ENCODE measurements at regions not wholly inside any gene's neighbourhood (a gene's known extent, or its start where the extent isn't known, plus 50 kb on each side); places are given as distances from the start of the nearest gene placed in this dataset.

- no peaks in the 10 kb centered on the region for H3K9me3 ChIP-seq (ENCODE audit: control insufficient read depth in 2 of 2, insufficient read depth in 1 of 2, low read depth in 1 of 2, low read length in 1 of 2)
- H3K4me1 ChIP-seq (ENCODE audit: control insufficient read depth in 3 of 3, insufficient read depth in 2 of 3, low read depth in 1 of 3, low read length in 2 of 3), result no peaks in the 10 kb centered on the region
- peaks cover 0 to 2% (median 0%) of the 10 kb centered on the region in 3 donors for H3K27me3 ChIP-seq (ENCODE audit: control insufficient read depth in 3 of 3, insufficient read depth in 3 of 3, low read length in 3 of 3)
- DNase-seq (no peak), FAIRE-seq (no peak)
- H3K27ac ChIP-seq (ENCODE audit: low read depth in 1 of 3, low read length in 2 of 3), result no peak overlapping the region
- H3K4me3 ChIP-seq (ENCODE audit: low read depth in 1 of 3, low read length in 3 of 3), result no peak overlapping the region
- H3K36me3 ChIP-seq (ENCODE audit: control insufficient read depth in 3 of 3, insufficient read depth in 2 of 3, low read depth in 1 of 3, low read length in 3 of 3), result no peaks in the 10 kb centered on the region
These were observed 160.3 kb upstream of the NRP1 start for GRCh38 chr10:33494694-33495265.

- peaks cover 0 to 2% (median 0%) of the 10 kb centered on the region in 3 donors for H3K27me3 ChIP-seq (ENCODE audit: control insufficient read depth in 3 of 3, insufficient read depth in 3 of 3, low read length in 3 of 3)
- no peak overlapping the region for H3K27ac ChIP-seq (ENCODE audit: low read depth in 1 of 3, low read length in 2 of 3)
- no peaks in the 10 kb centered on the region for H3K36me3 ChIP-seq (ENCODE audit: control insufficient read depth in 3 of 3, insufficient read depth in 2 of 3, low read depth in 1 of 3, low read length in 3 of 3)
- 56 to 75% (median 59%) methylated on average over 2 of the region's 2 CpGs for WGBS, 3 donors
- FAIRE-seq (no peak), DNase-seq (no peak)
- H3K4me1 ChIP-seq (ENCODE audit: control insufficient read depth in 3 of 3, insufficient read depth in 2 of 3, low read depth in 1 of 3, low read length in 2 of 3), result no peaks in the 10 kb centered on the region
- H3K4me3 ChIP-seq (ENCODE audit: low read depth in 1 of 3, low read length in 3 of 3), result no peak overlapping the region
- H3K9me3 ChIP-seq (ENCODE audit: control insufficient read depth in 2 of 2, insufficient read depth in 1 of 2, low read depth in 1 of 2, low read length in 1 of 2), result no peaks in the 10 kb centered on the region
These were observed 159.5 kb upstream of the NRP1 start for GRCh38 chr10:33493978-33494377.

GRCh38 chr10:33493497-33493896 is 159.0 kb upstream of the NRP1 start:
- Histone ChIP-seq H3K4me1 (ENCODE audit: control insufficient read depth in 3 of 3, insufficient read depth in 2 of 3, low read depth in 1 of 3, low read length in 2 of 3) (no peaks in the 10 kb centered on the region), H3K9me3 (ENCODE audit: control insufficient read depth in 2 of 2, insufficient read depth in 1 of 2, low read depth in 1 of 2, low read length in 1 of 2) (no peaks in the 10 kb centered on the region), H3K27me3 (ENCODE audit: control insufficient read depth in 3 of 3, insufficient read depth in 3 of 3, low read length in 3 of 3) (peaks cover 0 to 1% (median 0%) of the 10 kb centered on the region in 3 donors), H3K36me3 (ENCODE audit: control insufficient read depth in 3 of 3, insufficient read depth in 2 of 3, low read depth in 1 of 3, low read length in 3 of 3) (no peaks in the 10 kb centered on the region), H3K27ac (ENCODE audit: low read depth in 1 of 3, low read length in 2 of 3) (no peak overlapping the region), H3K4me3 (ENCODE audit: low read depth in 1 of 3, low read length in 3 of 3) (no peak overlapping the region)
- 84 to 95% (median 88%) methylated on average over 3 of the region's 3 CpGs for WGBS, 3 donors
- FAIRE-seq, result no peak
- DNase-seq, result no peak

GRCh38 chr10:33492701-33493345 is 158.4 kb upstream of the NRP1 start:
- 72 to 87% (median 83%) methylated on average over 4 of the region's 4 CpGs for WGBS, 3 donors
- no peaks in the 10 kb centered on the region for H3K27me3 ChIP-seq (ENCODE audit: control insufficient read depth in 3 of 3, insufficient read depth in 3 of 3, low read length in 3 of 3)

GRCh38 chr10:33489501-33490176 is 155.2 kb upstream of the NRP1 start:
- 70 to 82% (median 80%) methylated on average over 6 of the region's 6 CpGs for WGBS, 3 donors
- no peaks in the 10 kb centered on the region for H3K27me3 ChIP-seq (ENCODE audit: control insufficient read depth in 3 of 3, insufficient read depth in 3 of 3, low read length in 3 of 3)
- no peaks in the 10 kb centered on the region for H3K36me3 ChIP-seq (ENCODE audit: control insufficient read depth in 3 of 3, insufficient read depth in 2 of 3, low read depth in 1 of 3, low read length in 3 of 3)
- DNase-seq (no peak), FAIRE-seq (no peak)
- no peaks in the 10 kb centered on the region for H3K4me1 ChIP-seq (ENCODE audit: control insufficient read depth in 3 of 3, insufficient read depth in 2 of 3, low read depth in 1 of 3, low read length in 2 of 3)
- H3K9me3 ChIP-seq (ENCODE audit: control insufficient read depth in 2 of 2, insufficient read depth in 1 of 2, low read depth in 1 of 2, low read length in 1 of 2), result no peaks in the 10 kb centered on the region
- no peak overlapping the region for H3K27ac ChIP-seq (ENCODE audit: low read depth in 1 of 3, low read length in 2 of 3)
- no peak overlapping the region for H3K4me3 ChIP-seq (ENCODE audit: low read depth in 1 of 3, low read length in 3 of 3)

More at GRCh38 chr10:33492701-33493345, 158.4 kb upstream of the NRP1 start:
- H3K36me3 ChIP-seq (ENCODE audit: control insufficient read depth in 3 of 3, insufficient read depth in 2 of 3, low read depth in 1 of 3, low read length in 3 of 3), result no peaks in the 10 kb centered on the region
- H3K27ac ChIP-seq (ENCODE audit: low read depth in 1 of 3, low read length in 2 of 3), result no peak overlapping the region
- H3K4me1 ChIP-seq (ENCODE audit: control insufficient read depth in 3 of 3, insufficient read depth in 2 of 3, low read depth in 1 of 3, low read length in 2 of 3), result no peaks in the 10 kb centered on the region
- FAIRE-seq (no peak), DNase-seq (no peak)
- H3K4me3 ChIP-seq (ENCODE audit: low read depth in 1 of 3, low read length in 3 of 3), result no peak overlapping the region
- H3K9me3 ChIP-seq (ENCODE audit: control insufficient read depth in 2 of 2, insufficient read depth in 1 of 2, low read depth in 1 of 2, low read length in 1 of 2), result no peaks in the 10 kb centered on the region

GRCh38 chr10:33487014-33487776 is 152.7 kb upstream of the NRP1 start:
- no peaks in the 10 kb centered on the region for H3K9me3 ChIP-seq (ENCODE audit: control insufficient read depth in 2 of 2, insufficient read depth in 1 of 2, low read depth in 1 of 2, low read length in 1 of 2)
- WGBS, 3 donors, result 45 to 51% (median 49%) methylated on average over 4 of the region's 4 CpGs
- no peak overlapping the region for H3K4me3 ChIP-seq (ENCODE audit: low read depth in 1 of 3, low read length in 3 of 3)
- FAIRE-seq (no peak), DNase-seq (peak in 1 of 2 donors; percentile 34)
- no peaks in the 10 kb centered on the region for H3K4me1 ChIP-seq (ENCODE audit: control insufficient read depth in 3 of 3, insufficient read depth in 2 of 3, low read depth in 1 of 3, low read length in 2 of 3)
- H3K27me3 ChIP-seq (ENCODE audit: control insufficient read depth in 3 of 3, insufficient read depth in 3 of 3, low read length in 3 of 3), result no peaks in the 10 kb centered on the region
- no peaks in the 10 kb centered on the region for H3K36me3 ChIP-seq (ENCODE audit: control insufficient read depth in 3 of 3, insufficient read depth in 2 of 3, low read depth in 1 of 3, low read length in 3 of 3)
- H3K27ac ChIP-seq (ENCODE audit: low read depth in 1 of 3, low read length in 2 of 3), result no peak overlapping the region

- H3K27me3 ChIP-seq (ENCODE audit: control insufficient read depth in 3 of 3, insufficient read depth in 3 of 3, low read length in 3 of 3), result no peaks in the 10 kb centered on the region
- FAIRE-seq, result no peak
- H3K9me3 ChIP-seq (ENCODE audit: control insufficient read depth in 2 of 2, insufficient read depth in 1 of 2, low read depth in 1 of 2, low read length in 1 of 2), result no peaks in the 10 kb centered on the region
- no peak for DNase-seq
- no peak overlapping the region for H3K4me3 ChIP-seq (ENCODE audit: low read depth in 1 of 3, low read length in 3 of 3)
- no peaks in the 10 kb centered on the region for H3K36me3 ChIP-seq (ENCODE audit: control insufficient read depth in 3 of 3, insufficient read depth in 2 of 3, low read depth in 1 of 3, low read length in 3 of 3)
- 76 to 86% (median 84%) methylated on average over 3 of the region's 3 CpGs for WGBS, 3 donors
- H3K4me1 ChIP-seq (ENCODE audit: control insufficient read depth in 3 of 3, insufficient read depth in 2 of 3, low read depth in 1 of 3, low read length in 2 of 3), result no peaks in the 10 kb centered on the region
- no peak overlapping the region for H3K27ac ChIP-seq (ENCODE audit: low read depth in 1 of 3, low read length in 2 of 3)
These were observed 150.8 kb upstream of the NRP1 start for GRCh38 chr10:33485276-33485675.

GRCh38 chr10:33484787-33485186 is 150.3 kb upstream of the NRP1 start:
- no peak overlapping the region for H3K4me3 ChIP-seq (ENCODE audit: low read depth in 1 of 3, low read length in 3 of 3)
- H3K9me3 ChIP-seq (ENCODE audit: control insufficient read depth in 2 of 2, insufficient read depth in 1 of 2, low read depth in 1 of 2, low read length in 1 of 2), result no peaks in the 10 kb centered on the region
- 74 to 92% (median 84%) methylated on average over 2 of the region's 2 CpGs for WGBS, 3 donors
- H3K4me1 ChIP-seq (ENCODE audit: control insufficient read depth in 3 of 3, insufficient read depth in 2 of 3, low read depth in 1 of 3, low read length in 2 of 3), result no peaks in the 10 kb centered on the region
- H3K27me3 ChIP-seq (ENCODE audit: control insufficient read depth in 3 of 3, insufficient read depth in 3 of 3, low read length in 3 of 3), result no peaks in the 10 kb centered on the region
- FAIRE-seq (no peak), DNase-seq (peak in 1 of 2 donors; percentile 11)
- no peaks in the 10 kb centered on the region for H3K36me3 ChIP-seq (ENCODE audit: control insufficient read depth in 3 of 3, insufficient read depth in 2 of 3, low read depth in 1 of 3, low read length in 3 of 3)
- no peak overlapping the region for H3K27ac ChIP-seq (ENCODE audit: low read depth in 1 of 3, low read length in 2 of 3)

All from small intestine (tissue), 7 donors.